CD4-positive, alpha-beta T cell treated with Interleukin-15 for 4 hours (primary cell): ENCODE measurements at regions not wholly inside any gene's neighbourhood (a gene's known extent, or its start where the extent isn't known, plus 50 kb on each side); places are given as distances from the start of the nearest gene placed in this dataset.
A peak's percentile ranks its signal among the peaks of the same experiment; 100 is the strongest.
"Not testable (repeated sequence)": the region's sequence is repeated elsewhere in the genome, so short reads cannot be mapped to it uniquely, and the experiment has no call there.

Experiments
- DNase-seq: peaks from one replicate; pipeline ENCODE4 v3.0.0-alpha.2; 2020; ENCODE audit warnings: low spot score

DNA sequence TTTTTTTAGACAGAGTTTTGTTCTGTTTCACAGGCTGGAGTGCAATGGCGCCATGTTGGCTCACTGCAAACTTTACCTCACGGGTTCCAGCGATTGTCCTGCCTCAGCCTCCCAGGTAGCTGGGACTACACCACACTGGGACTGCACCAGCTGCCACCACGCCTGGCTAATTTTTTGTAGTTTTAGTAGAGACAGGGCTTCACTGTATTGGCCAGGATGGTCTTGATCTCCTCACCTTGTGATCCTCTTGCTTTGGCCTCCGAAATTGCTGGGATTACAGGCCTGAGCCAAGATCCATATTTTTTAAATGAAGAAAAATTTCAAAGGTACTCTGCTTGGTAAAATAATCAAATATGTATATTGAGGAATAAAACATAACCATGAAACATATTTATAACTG is 195.8 kb upstream of the TPTE start:
- peak; percentile 59 for DNase-seq

GRCh38 chr21:10326146-10326545 is 195.2 kb upstream of the TPTE start:
- not testable (repeated sequence) for DNase-seq

- not testable (repeated sequence) for DNase-seq
Measured at GRCh38 chr21:10328646-10329045, 192.7 kb upstream of the TPTE start.

DNA sequence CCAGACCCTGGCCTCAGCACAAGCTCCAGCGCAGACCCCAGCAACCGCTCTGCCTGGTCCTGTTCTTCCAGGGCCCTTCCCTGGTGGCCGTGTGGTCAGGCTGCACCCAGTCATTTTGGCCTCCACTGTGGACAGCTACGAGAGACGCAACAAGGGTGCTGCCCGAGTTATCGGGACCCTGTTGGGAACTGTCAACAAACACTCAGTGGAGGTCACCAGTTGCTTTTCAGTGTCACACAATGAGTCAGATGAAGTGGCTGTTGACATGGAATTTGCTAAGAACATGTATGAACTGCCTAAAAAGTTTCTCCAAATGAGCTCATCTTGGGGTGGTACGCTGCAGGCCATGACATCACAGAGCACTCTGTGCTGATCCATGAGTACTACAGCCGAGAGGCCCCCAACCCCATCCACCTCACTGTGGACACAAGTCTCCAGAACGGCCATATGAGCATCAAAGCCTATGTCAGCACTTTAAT is 190.7 kb upstream of the TPTE start:
- not testable (repeated sequence) for DNase-seq

DNA sequence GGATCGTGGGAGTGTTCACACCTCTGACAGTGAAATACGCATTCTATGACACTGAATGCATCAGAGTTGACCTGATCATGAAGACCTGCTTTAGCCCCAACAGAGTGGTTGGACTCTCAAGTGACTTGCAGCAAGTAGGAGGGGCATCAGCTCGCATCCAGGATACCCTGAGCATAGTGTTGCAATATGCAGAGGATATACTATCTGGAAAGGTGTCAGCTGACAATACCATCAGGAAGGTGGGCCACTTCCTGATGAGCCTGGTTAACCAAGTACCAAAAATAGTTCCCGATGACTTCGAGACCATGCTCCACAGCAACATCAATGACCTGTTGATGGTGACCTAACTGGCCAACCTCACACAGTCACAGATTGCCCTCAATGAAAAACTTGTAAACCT is 190.2 kb upstream of the TPTE start:
- DNase-seq = not testable (repeated sequence)

- DNase-seq = not testable (repeated sequence)
Measured at GRCh38 chr21:10332935-10333334, 188.4 kb upstream of the TPTE start.

GRCh38 chr21:10334391-10334790 is 187.0 kb upstream of the TPTE start:
- not testable (repeated sequence) for DNase-seq

- DNase-seq = not testable (repeated sequence)
Measured at GRCh38 chr21:10342261-10342956, 179.0 kb upstream of the TPTE start.

- DNase-seq = not testable (repeated sequence)
Measured at GRCh38 chr21:10343146-10343935, 178.0 kb upstream of the TPTE start.

DNA sequence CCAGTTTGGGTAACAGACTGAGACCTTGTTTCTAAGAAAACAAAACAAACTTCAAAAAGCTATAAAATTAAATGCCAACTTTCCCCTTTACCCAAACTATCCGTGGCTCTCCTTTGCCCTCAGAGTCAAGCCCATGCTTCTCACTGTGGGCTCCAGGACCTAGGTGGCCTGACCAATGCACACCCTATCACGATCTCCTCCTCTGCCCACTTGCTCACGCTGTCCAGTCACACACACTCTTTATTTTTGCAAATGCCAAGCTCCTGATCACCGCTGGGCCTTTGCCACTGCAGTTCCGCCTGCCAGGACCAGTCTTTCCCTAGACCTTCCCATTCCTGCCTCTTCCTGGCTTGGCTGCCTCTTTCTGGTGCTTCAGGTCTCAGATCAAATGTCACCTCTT is 177.1 kb upstream of the TPTE start:
- not testable (repeated sequence) for DNase-seq

DNA sequence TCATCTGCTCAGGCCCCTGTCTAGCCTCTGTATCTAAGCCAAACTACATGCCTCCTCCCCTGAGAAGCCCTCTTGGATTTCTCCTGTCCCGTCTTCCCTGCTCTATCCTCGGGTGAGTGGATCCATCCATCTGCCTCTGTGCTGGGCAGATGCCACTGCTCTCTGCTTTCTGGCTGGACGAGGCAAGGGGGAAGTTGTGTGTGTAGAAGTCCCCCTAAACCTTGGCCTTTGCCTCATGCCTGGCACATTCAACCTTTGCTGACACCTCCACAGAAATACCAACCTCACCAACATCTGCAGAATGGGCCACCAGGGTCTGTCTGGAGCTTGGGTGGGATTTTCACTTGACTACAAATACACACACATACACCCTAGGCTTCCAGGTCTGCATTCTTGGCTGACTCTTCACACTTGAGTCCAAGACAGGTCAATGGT is 176.2 kb upstream of the TPTE start:
- not testable (repeated sequence) for DNase-seq

DNA sequence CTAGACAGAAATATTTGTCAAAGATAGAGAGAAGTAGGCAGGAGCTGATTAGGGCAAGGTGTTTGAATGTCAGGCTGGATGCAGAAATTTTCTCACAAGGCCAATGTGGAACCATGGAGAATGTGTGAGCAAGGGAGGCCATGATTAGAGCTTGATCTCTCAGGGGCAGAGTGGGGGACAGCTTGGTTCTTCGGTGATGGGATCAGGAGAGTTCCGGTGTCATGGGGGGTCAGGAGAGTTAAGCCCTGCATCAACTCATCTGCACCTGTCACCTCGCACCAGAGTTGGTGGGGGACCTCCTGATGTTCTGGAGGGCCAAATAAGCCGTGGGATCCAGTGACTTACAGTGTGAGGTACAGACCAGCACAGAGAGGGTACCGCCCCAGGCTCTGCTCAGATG is 175.1 kb upstream of the TPTE start:
- not testable (repeated sequence) for DNase-seq

- not testable (repeated sequence) for DNase-seq
Measured at GRCh38 chr21:10346933-10347615, 174.3 kb upstream of the TPTE start.

DNA sequence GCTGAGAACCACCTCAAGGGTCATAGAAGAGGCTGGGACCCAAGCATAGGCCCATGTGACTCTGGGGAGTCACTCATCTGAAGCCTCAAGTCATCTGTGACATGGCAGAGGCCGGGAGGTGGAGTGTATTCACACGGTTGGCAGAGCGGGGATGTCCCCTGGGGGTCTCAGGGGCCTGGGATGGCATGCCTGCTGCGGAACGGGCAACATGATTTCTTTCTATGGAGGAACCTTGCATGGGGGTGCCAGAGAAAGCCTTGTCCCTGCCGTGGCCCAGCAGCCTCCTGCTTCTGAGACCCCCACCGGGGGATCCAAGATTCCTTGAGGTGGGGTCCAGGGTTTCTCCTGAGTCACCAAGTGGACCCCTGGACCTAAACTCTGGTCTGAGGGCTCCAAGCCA is 173.7 kb upstream of the TPTE start:
- DNase-seq = not testable (repeated sequence)

- DNase-seq = not testable (repeated sequence)
Measured at GRCh38 chr21:10348150-10348549, 173.2 kb upstream of the TPTE start.

- not testable (repeated sequence) for DNase-seq
Measured at GRCh38 chr21:10354851-10355578, 166.4 kb upstream of the TPTE start.

- not testable (repeated sequence) for DNase-seq
Measured at GRCh38 chr21:10359120-10359519, 162.3 kb upstream of the TPTE start.

- not testable (repeated sequence) for DNase-seq
Measured at GRCh38 chr21:10359911-10360310, 161.5 kb upstream of the TPTE start.

DNA sequence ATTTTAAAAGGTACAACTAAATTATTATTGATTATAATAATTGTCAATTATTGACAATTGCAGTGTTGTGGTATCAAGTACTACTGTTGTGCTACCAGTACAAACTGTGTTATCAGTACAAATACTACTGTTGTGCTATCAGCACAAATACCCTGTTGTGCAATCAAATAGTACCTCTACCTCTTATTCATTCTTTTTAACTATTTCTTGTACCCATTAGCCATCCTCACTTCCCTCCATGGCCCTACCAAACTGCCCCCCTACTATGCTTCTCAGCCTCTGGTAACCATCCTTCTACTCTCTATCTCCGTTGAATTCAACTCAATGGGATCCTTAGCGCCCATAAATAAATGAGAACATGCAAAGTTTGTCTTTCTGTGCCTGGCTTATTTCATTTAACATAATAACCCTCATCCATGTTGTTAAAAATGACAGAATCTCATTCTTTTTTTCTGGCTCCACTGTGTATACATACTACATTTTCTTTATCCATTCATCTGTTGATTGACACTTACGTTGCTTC is 160.1 kb upstream of the TPTE start:
- not testable (repeated sequence) for DNase-seq

- DNase-seq = not testable (repeated sequence)
Measured at GRCh38 chr21:10362816-10363215, 158.6 kb upstream of the TPTE start.

DNA sequence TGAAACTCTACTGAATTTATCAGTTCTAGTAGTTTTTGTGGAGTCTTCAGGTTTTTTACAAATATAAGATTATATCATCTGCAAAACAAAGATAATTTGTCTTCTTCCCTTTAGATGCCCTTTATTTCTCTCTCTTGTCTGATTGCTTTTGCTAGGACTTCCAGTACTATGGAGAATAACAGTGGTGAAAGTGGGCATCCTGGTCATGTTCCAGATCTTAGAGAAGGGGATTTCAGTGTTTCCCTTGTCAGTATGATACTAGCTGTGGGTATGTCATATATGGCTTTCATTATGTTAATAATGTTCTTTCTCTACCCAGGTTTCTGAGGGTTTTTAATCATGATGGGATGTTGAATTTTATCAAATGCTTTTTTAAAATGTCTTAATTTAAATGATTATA is 158.1 kb upstream of the TPTE start:
- not testable (repeated sequence) for DNase-seq
